NB4 (cell line): ENCODE measurements at regions not wholly inside any gene's neighbourhood (a gene's known extent, or its start where the extent isn't known, plus 50 kb on each side); places are given as distances from the start of the nearest gene placed in this dataset.

Source experiments
- POLR2A ChIP-seq: IDR thresholded peaks from 2 replicates; pipeline ENCODE4 v1.6.1; 2011; ENCODE audit warnings: mild to moderate bottlenecking; ENCODE audit not compliant: insufficient read length; ENCODE audit errors: extremely low read depth
- TF ChIP-seq, protein P1 (sequence below): IDR thresholded peaks from one replicate; pipeline ENCODE4 v1.5.1; 2012; ENCODE audit warnings: low read depth, low read length
- TF ChIP-seq, protein P2 (sequence below): IDR thresholded peaks from 2 replicates; pipeline ENCODE4 v1.6.1; 2011; ENCODE audit warnings: low read depth, low read length

DNA sequence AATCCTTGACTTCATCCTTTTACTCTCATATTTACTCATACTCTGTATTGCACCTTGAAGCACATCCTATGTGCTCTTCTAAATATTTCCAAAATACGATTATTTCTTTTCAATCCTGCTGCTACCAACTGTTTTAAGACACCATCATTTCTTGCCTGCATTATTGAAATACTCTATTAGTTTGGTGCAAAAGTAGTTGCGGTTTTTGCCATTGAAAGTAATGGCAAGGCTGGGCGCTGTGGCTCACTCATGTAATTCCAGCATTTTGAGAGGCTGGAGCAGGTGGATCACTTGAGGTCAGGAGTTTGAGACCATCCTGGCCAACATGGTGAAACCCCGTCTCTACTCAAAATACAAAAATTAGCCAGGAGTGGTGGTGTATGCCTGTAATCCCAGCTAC, 412.5 kb downstream of the KCNH5 start:
- TF ChIP-seq, protein P1, sequence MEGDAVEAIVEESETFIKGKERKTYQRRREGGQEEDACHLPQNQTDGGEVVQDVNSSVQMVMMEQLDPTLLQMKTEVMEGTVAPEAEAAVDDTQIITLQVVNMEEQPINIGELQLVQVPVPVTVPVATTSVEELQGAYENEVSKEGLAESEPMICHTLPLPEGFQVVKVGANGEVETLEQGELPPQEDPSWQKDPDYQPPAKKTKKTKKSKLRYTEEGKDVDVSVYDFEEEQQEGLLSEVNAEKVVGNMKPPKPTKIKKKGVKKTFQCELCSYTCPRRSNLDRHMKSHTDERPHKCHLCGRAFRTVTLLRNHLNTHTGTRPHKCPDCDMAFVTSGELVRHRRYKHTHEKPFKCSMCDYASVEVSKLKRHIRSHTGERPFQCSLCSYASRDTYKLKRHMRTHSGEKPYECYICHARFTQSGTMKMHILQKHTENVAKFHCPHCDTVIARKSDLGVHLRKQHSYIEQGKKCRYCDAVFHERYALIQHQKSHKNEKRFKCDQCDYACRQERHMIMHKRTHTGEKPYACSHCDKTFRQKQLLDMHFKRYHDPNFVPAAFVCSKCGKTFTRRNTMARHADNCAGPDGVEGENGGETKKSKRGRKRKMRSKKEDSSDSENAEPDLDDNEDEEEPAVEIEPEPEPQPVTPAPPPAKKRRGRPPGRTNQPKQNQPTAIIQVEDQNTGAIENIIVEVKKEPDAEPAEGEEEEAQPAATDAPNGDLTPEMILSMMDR: no peak
- TF ChIP-seq, protein P2, sequence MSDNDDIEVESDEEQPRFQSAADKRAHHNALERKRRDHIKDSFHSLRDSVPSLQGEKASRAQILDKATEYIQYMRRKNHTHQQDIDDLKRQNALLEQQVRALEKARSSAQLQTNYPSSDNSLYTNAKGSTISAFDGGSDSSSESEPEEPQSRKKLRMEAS: no peak
- no peak for TF ChIP-seq POLR2A
